Fibroblast of pulmonary artery (primary cell): ENCODE measurements at regions not wholly inside any gene's neighbourhood (a gene's known extent, or its start where the extent isn't known, plus 50 kb on each side); places are given as distances from the start of the nearest gene placed in this dataset.

Experiments used
- DNase-seq: peaks from one replicate; pipeline ENCODE4 v3.0.0-alpha.2; 2010; ENCODE audit warnings: low read depth
- H3K4me3 ChIP-seq: replicated peaks from 2 replicates; pipeline ENCODE4 v1.5.1; 2011; ENCODE audit warnings: low read depth, mild to moderate bottlenecking, control low read depth, low read length, moderate library complexity
- CTCF ChIP-seq: IDR thresholded peaks from 2 replicates; pipeline ENCODE4 v1.5.1; 2011; ENCODE audit warnings: mild to moderate bottlenecking, control low read depth, low read length, inconsistent platforms; ENCODE audit errors: missing control alignments

- no peak for TF ChIP-seq CTCF
- no peak overlapping the region for H3K4me3 ChIP-seq
- no peak for DNase-seq
These were observed 76.4 kb upstream of the MLN start for GRCh38 chr6:33880104-33880678.

DNA sequence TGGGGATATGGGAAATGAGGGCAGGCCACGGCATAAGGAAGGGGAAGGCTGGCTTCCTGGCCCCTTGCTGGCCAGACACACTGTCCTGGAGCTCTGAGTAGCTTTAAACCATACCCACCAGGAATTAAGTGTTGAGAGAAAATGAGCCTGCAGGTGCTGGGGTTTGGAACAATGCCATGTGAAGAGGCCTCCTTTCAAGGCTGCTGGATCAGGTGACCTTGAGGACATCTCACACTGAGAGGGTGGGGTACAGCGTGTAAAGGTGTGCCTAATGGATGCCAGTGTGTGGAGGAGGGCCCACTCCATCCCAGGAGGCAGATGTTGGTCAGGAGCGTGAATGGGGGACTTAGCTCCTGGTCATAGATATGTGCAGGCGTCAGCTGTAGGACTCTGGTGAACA, 74.8 kb upstream of the MLN start:
- TF ChIP-seq CTCF, result no peak
- no peak for DNase-seq
- H3K4me3 ChIP-seq, result no peak overlapping the region

DNA sequence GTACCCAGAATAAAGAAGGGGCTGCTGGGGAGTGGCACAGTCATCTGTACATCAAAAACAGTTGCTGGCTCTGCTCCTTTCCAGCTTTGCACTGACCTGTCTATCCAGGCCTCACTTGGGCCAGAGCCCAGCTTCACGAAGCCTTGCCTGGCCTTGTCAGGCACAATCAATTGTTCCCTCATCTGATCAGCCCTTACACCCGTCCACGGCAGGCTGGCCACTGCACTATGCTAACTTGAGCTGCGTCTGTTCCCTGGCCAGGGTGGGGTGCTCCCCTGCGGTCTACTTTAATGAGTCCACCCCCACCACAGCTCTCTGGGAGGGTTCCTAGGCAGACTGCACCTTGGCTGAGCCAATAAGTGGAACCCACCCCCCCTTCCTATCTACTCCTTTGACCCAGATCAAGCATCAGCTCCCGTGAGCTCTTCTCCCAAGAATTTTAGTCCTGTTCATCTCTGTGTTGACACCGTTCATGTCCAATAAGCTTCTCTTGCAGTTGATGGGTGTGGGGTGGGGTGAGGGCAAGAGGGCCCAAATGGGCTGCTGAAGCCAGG, 74.3 kb upstream of the MLN start:
- TF ChIP-seq CTCF, result no peak
- no peak overlapping the region for H3K4me3 ChIP-seq
- no peak for DNase-seq

GRCh38 chr6:33875696-33876095, 71.9 kb upstream of the MLN start:
- no peak for TF ChIP-seq CTCF
- no peak for DNase-seq
- H3K4me3 ChIP-seq, result no peak overlapping the region

DNA sequence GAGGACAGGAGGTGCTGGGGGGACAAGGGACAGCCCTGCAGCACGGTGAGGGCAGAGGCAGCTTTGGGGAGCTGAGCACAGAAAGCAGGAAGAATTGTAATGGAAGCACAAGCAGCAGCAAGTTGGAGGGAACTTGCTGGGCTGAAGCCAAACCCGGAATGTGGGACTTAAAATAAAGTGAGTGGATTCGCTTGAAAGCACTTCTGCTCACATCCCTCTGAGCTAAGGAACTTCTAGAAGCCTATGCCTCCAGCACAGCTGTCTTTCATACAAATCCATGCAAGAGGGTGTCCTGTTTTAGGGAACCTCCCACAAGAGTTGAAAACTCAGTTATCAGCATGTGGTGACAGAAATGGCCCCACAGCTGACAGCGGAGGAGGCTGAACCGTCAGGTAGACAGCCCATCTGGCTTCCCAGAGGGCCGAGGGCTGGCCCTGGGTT, 71.4 kb upstream of the MLN start:
- no peak for DNase-seq
- H3K4me3 ChIP-seq, result no peak overlapping the region
- no peak for TF ChIP-seq CTCF

- no peak for DNase-seq
- no peak overlapping the region for H3K4me3 ChIP-seq
- TF ChIP-seq CTCF, result no peak
These were observed 70.4 kb upstream of the MLN start for GRCh38 chr6:33874136-33874760.

DNA sequence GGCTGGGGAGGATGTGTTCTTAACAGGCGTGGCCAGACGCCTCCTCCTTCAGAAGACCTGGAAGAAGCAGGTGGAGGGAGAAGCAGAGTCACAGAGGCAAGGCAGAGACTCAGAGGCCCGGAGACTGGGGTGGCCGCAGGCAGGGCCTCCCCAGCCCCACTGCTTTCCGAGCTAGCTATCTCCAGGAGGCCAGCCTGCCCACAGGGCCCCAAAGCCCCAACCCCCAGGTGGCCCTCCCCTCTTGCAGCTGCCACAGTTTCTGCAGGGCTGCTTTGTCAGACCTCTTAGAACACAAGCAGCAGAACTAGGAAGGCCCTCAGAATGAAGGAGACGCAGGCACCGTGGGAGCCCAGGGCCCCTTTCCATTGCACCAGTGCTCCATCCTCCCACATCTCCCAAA, 69.0 kb upstream of the MLN start:
- no peak for DNase-seq
- TF ChIP-seq CTCF, result no peak

More for the DNA sequence above, 69.0 kb upstream of the MLN start:
- H3K4me3 ChIP-seq, result no peak overlapping the region
